Thyroid gland (tissue), 4 donors: ENCODE measurements at regions not wholly inside any gene's neighbourhood (a gene's known extent, or its start where the extent isn't known, plus 50 kb on each side); places are given as distances from the start of the nearest gene placed in this dataset.

ENCODE experiments used
- DNase-seq, 2 donors: peaks; one replicate each; pipeline ENCODE4 v3.0.0-alpha.2; 2019
- H3K27ac ChIP-seq, 3 donors: fragments of 200-600 bp; sonication (generic); 1 replicate in 2 of 3; 2 replicates in 1 of 3; pipeline ENCODE4 v1.5.1; 2016 to 2019; ENCODE audit warnings: mild to moderate bottlenecking in 1 of 3, moderate library complexity in 1 of 3
- H3K27me3 ChIP-seq: fragments of 200-600 bp; sonication (generic); one replicate; pipeline ENCODE4 v1.5.1; 2019
- H3K36me3 ChIP-seq, 2 donors: fragments of 200-600 bp; sonication (generic); one replicate each; pipeline ENCODE4 v1.5.1; 2016 to 2019
- H3K4me1 ChIP-seq, 2 donors: fragments of 200-600 bp; sonication (generic); one replicate each; pipeline ENCODE4 v1.5.1; 2017 to 2019
- H3K4me3 ChIP-seq, 3 donors: fragments of 200-600 bp; sonication (generic); replicated peaks in 1 of 3; 1 replicate in 2 of 3; 2 replicates in 1 of 3; pipeline ENCODE4 v1.5.1; 2016; ENCODE audit warnings: mild to moderate bottlenecking in 1 of 3
- H3K9me3 ChIP-seq: fragments of 200-600 bp; sonication (generic); one replicate; pipeline ENCODE4 v1.5.1; 2017
- CTCF ChIP-seq, 6 experiments: fragments of 200-600 bp in 3 of 6; fragments of 450-650 bp in 3 of 6; sonication (generic) in 3 of 6; IDR thresholded peaks; one replicate each; pipeline ENCODE4 v1.5.1; 2016 to 2019; ENCODE audit warnings: antibody characterized with exemption in 6 of 6, mild to moderate bottlenecking in 2 of 6, inconsistent platforms in 1 of 6, moderate library complexity in 1 of 6
- POLR2A ChIP-seq, 2 donors: fragments of 450-650 bp; IDR thresholded peaks; one replicate each; pipeline ENCODE4 v1.6.1; 2017; ENCODE audit warnings: antibody characterized with exemption in 2 of 2, mild to moderate bottlenecking in 2 of 2, moderate library complexity in 1 of 2
- WGBS, 2 donors: methylation state at CpG; one replicate each; pipeline ENCODE4 v1.1.5; 2017; 5-methylcytosine and 5-hydroxymethylcytosine counted together
- intact Hi-C: fragments of 100-400 bp; cut with DNase I; formaldehyde crosslinking; loops from one replicate; pipeline ENCODE4 v1.15.1; 2023

GRCh38 chr20:24838546-24839535 lies 110.2 kb upstream of the CST7 start:
- no peaks in the 10 kb centered on the region for H3K9me3 ChIP-seq
- DNase-seq, result no peak
- no peak overlapping the region for H3K27ac ChIP-seq
- H3K27me3 ChIP-seq, result no peaks in the 10 kb centered on the region
- intact Hi-C loops, result no loop called here
- H3K4me1 ChIP-seq, result peaks cover 0 to 16% of the 10 kb centered on the region in 2 donors
- H3K36me3 ChIP-seq, result no peaks in the 10 kb centered on the region
- 89 to 94% methylated on average over 7 to 8 of the region's 8 CpGs for WGBS, 2 donors
- no peak overlapping the region for H3K4me3 ChIP-seq
- no peak for TF ChIP-seq CTCF (IDR thresholded peaks at IDR 0.05)
- TF ChIP-seq POLR2A (IDR thresholded peaks at IDR 0.05), result no peak

GRCh38 chr20:24840121-24840713 lies 108.9 kb upstream of the CST7 start:
- intact Hi-C loops, result no loop called here
- Histone ChIP-seq H3K4me3 (no peak overlapping the region), H3K27ac (no peak overlapping the region), H3K4me1 (peaks cover 0 to 16% of the 10 kb centered on the region in 2 donors), H3K36me3 (no peaks in the 10 kb centered on the region), H3K27me3 (no peaks in the 10 kb centered on the region), H3K9me3 (no peaks in the 10 kb centered on the region)
- 58 to 62% methylated on average over 8 of the region's 8 CpGs for WGBS, 2 donors
- DNase-seq, result peak; percentile 30
- TF ChIP-seq POLR2A (IDR thresholded peaks at IDR 0.05) (no peak), CTCF (IDR thresholded peaks at IDR 0.05) (no peak)

- Histone ChIP-seq H3K27me3 (no peaks in the 10 kb centered on the region), H3K4me1 (peaks cover 0 to 16% of the 10 kb centered on the region in 2 donors), H3K4me3 (no peak overlapping the region), H3K27ac (no peak overlapping the region), H3K9me3 (no peaks in the 10 kb centered on the region), H3K36me3 (no peaks in the 10 kb centered on the region)
- TF ChIP-seq CTCF (IDR thresholded peaks at IDR 0.05) (no peak), POLR2A (IDR thresholded peaks at IDR 0.05) (no peak)
- no peak for DNase-seq
- WGBS, 2 donors, result 86 to 90% methylated on average over 12 of the region's 12 CpGs
- intact Hi-C loops, result no loop called here
These were observed 106.7 kb upstream of the CST7 start for GRCh38 chr20:24842274-24842917.

- H3K27me3 ChIP-seq, result no peaks in the 10 kb centered on the region
- 66 to 73% methylated on average over 7 of the region's 7 CpGs for WGBS, 2 donors
- TF ChIP-seq POLR2A (IDR thresholded peaks at IDR 0.05) (no peak), CTCF (IDR thresholded peaks at IDR 0.05) (no peak)
These were observed 106.0 kb upstream of the CST7 start for GRCh38 chr20:24842918-24843715.

More at GRCh38 chr20:24842918-24843715, 106.0 kb upstream of the CST7 start:
- DNase-seq, result no peak
- Histone ChIP-seq H3K36me3 (no peaks in the 10 kb centered on the region), H3K4me1 (peaks cover 0 to 13% of the 10 kb centered on the region in 2 donors), H3K9me3 (no peaks in the 10 kb centered on the region), H3K27ac (no peak overlapping the region), H3K4me3 (no peak overlapping the region)
- intact Hi-C loops, result no loop called here
